GM23248 (cell line): ENCODE measurements at regions not wholly inside any gene's neighbourhood (a gene's known extent, or its start where the extent isn't known, plus 50 kb on each side); places are given as distances from the start of the nearest gene placed in this dataset.

Experiments
- EZH2 ChIP-seq: fragments of 200-600 bp; sonication (generic); IDR thresholded peaks from 2 replicates; pipeline ENCODE4 v1.6.1; 2018; ENCODE audit warnings: antibody characterized with exemption, mild to moderate bottlenecking; ENCODE audit not compliant: insufficient read depth, poor library complexity, severe bottlenecking
- EZH2phosphoT487 ChIP-seq: fragments of 200-600 bp; sonication (generic); IDR thresholded peaks from 2 replicates; pipeline ENCODE4 v1.6.1; 2018; ENCODE audit warnings: antibody characterized with exemption, moderate library complexity, mild to moderate bottlenecking, low read depth; ENCODE audit not compliant: insufficient read depth

DNA sequence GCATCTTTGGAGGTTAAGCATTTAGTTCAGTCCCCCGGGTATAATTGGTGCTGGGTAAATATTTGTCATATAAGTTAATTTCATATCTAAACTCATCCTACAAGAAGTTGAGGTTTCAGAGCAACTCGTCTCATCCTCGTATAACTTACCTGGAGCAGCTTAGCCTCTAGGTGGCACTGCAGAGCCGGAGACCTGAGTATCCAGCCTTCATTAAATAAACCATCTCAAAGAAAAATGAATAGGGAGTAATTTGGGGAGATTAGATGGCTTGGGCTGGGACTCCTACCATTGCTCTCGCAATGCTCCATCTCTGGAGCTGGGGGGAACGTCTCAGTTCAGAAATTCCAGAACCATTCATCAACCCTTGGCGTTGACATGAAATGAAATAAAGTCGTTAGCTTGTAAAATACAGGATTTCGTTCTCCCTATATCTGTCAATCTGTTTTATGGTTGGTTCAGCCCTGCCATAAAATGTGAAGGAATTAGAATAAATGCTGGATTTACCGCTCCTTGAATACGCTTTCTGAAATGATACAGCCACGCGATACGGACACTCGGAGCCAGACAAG lies 122.9 kb upstream of the TMEM132D start:
- TF ChIP-seq EZH2phosphoT487 (no peak), EZH2 (no peak)
